PC-3 (cell line): ENCODE measurements at regions not wholly inside any gene's neighbourhood (a gene's known extent, or its start where the extent isn't known, plus 50 kb on each side); places are given as distances from the start of the nearest gene placed in this dataset.

Experiments used
- ATAC-seq: fragments of 200-7000 bp; cut with Tn5 transposase; 2 replicates; pipeline ENCODE4 v1.9.1; 2020; ENCODE audit warnings: mild to moderate bottlenecking, moderate library complexity
- BruUV-seq: library from RNA; stranded (reverse); fragments of 400-500 nt; replicated peaks from 2 replicates; lab custom pipeline; 2021; lab: Mats Ljungman, UMichigan
- CTCF ChIA-PET: fragments of 300-600 bp; sonication (Branson Sonifier 250); formaldehyde crosslinking; loops from one replicate; lab custom pipeline; 2022; ENCODE audit warnings: antibody characterized with exemption; lab: Charles Lee
- POLR2A ChIA-PET: fragments of 300-600 bp; sonication (Branson Sonifier 250); formaldehyde crosslinking; loops from one replicate; lab custom pipeline; 2022; ENCODE audit warnings: antibody characterized with exemption; ENCODE audit not compliant: unreplicated experiment; lab: Charles Lee
- DNase-seq: peaks from one replicate; pipeline ENCODE4 v3.0.0-alpha.2; 2015
- H2AFZ ChIP-seq: fragments of 300-600 bp; sonication (generic); 2 replicates; pipeline ENCODE4 v1.6.0; 2016; ENCODE audit warnings: antibody characterized with exemption, low read length
- H3F3A ChIP-seq: fragments of 300-600 bp; sonication (generic); one replicate; pipeline ENCODE4 v1.6.0; 2017; ENCODE audit warnings: antibody characterized with exemption, low read length, control low read depth, mild to moderate bottlenecking; ENCODE audit not compliant: unreplicated experiment
- H3K27ac ChIP-seq: fragments of 300-600 bp; sonication (generic); 2 replicates; pipeline ENCODE4 v1.5.1; 2016; ENCODE audit warnings: mild to moderate bottlenecking, low read length
- H3K27me3 ChIP-seq: fragments of 300-600 bp; sonication (generic); 2 replicates; pipeline ENCODE4 v1.6.1; 2016; ENCODE audit warnings: low read length, mixed read lengths
- H3K36me3 ChIP-seq: fragments of 300-600 bp; sonication (generic); 2 replicates; pipeline ENCODE4 v1.6.1; 2016; ENCODE audit warnings: low read depth, mixed run types, low read length, mixed read lengths
- H3K4me1 ChIP-seq: fragments of 300-600 bp; sonication (generic); 2 replicates; pipeline ENCODE4 v1.5.1; 2016; ENCODE audit warnings: low read length; ENCODE audit not compliant: insufficient read depth
- H3K4me2 ChIP-seq: fragments of 300-600 bp; sonication (generic); 2 replicates; pipeline ENCODE4 v1.6.0; 2016; ENCODE audit warnings: low read length
- H3K4me3 ChIP-seq: fragments of 300-600 bp; sonication (generic); 2 replicates; pipeline ENCODE4 v1.5.1; 2016; ENCODE audit warnings: mild to moderate bottlenecking, low read length, mixed read lengths
- H3K79me2 ChIP-seq: fragments of 300-600 bp; sonication (generic); 2 replicates; pipeline ENCODE4 v1.6.1; 2017; ENCODE audit warnings: low read length, mixed read lengths
- H3K9ac ChIP-seq: fragments of 300-600 bp; sonication (generic); 2 replicates; pipeline ENCODE4 v1.6.0; 2016; ENCODE audit warnings: mild to moderate bottlenecking, low read length
- H3K9me2 ChIP-seq: fragments of 300-600 bp; sonication (generic); replicated peaks from 2 replicates; pipeline ENCODE4 v1.6.1; 2016; ENCODE audit warnings: mixed run types, low read length, mixed read lengths
- H3K9me3 ChIP-seq: fragments of 300-600 bp; sonication (generic); 2 replicates; pipeline ENCODE4 v1.6.1; 2016; ENCODE audit warnings: low read length, mixed read lengths
- H4K20me1 ChIP-seq: fragments of 300-600 bp; sonication (generic); 2 replicates; pipeline ENCODE4 v1.6.1; 2016; ENCODE audit warnings: low read length, mixed read lengths
- EZH2 ChIP-seq: fragments of 300-600 bp; sonication (generic); IDR thresholded peaks from one replicate; pipeline ENCODE4 v1.6.1; 2017; ENCODE audit warnings: antibody characterized with exemption, mild to moderate bottlenecking, low read length; ENCODE audit not compliant: unreplicated experiment
- EZH2phosphoT487 ChIP-seq: fragments of 300-600 bp; sonication (generic); IDR thresholded peaks from 2 replicates; pipeline ENCODE4 v1.6.1; 2018; ENCODE audit warnings: mild to moderate bottlenecking, antibody characterized with exemption, low read length, borderline replicate concordance
- intact Hi-C: fragments of 100-400 bp; cut with micrococcal nuclease; formaldehyde crosslinking; loops from 2 replicates; pipeline ENCODE4 v1.9.0; 2023
- TF ChIP-seq, protein P1 (sequence below): fragments of 300-600 bp; sonication (generic); conservative IDR thresholded peaks from 2 replicates; pipeline ENCODE4 v1.5.1; 2017; ENCODE audit warnings: antibody characterized with exemption, low read depth, mild to moderate bottlenecking, low read length

DNA sequence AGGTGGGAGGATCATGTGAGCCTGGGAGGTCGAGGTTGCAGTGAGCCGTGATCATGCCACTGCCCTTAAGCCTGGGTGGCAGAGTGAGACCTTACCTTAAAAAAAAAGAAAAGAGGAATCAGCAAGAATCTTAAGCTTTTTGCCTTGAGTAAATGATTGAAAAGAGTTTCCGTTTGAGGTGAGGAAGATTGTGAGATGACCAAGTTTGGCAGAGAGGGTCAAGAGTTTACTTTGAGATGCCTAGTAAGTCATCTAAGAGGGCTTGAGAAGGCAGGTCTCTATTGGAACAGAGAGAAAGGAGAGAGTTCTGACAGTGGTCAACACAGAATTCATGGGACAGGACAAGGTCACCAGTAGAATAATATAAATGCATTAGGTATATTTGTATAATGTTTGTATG lies 572.1 kb downstream of the TLE4 start:
- Histone ChIP-seq H3K9me3 (no peaks in the 10 kb centered on the region), H3K27me3 (no peaks in the 10 kb centered on the region), H3K4me3 (no peak overlapping the region), H3K79me2 (no peaks in the 10 kb centered on the region), H3K4me1 (peaks cover 16% of the 10 kb centered on the region), H3K9ac (no peak overlapping the region), H2AFZ (no peak overlapping the region), H3K27ac (no peak overlapping the region), H3F3A (no peaks in the 10 kb centered on the region), H3K9me2 (no peaks in the 10 kb centered on the region), H3K36me3 (no peaks in the 10 kb centered on the region), H4K20me1 (no peaks in the 10 kb centered on the region), H3K4me2 (no peak overlapping the region)
- BruUV-seq: no TSS peak
- TF ChIP-seq, protein P1, sequence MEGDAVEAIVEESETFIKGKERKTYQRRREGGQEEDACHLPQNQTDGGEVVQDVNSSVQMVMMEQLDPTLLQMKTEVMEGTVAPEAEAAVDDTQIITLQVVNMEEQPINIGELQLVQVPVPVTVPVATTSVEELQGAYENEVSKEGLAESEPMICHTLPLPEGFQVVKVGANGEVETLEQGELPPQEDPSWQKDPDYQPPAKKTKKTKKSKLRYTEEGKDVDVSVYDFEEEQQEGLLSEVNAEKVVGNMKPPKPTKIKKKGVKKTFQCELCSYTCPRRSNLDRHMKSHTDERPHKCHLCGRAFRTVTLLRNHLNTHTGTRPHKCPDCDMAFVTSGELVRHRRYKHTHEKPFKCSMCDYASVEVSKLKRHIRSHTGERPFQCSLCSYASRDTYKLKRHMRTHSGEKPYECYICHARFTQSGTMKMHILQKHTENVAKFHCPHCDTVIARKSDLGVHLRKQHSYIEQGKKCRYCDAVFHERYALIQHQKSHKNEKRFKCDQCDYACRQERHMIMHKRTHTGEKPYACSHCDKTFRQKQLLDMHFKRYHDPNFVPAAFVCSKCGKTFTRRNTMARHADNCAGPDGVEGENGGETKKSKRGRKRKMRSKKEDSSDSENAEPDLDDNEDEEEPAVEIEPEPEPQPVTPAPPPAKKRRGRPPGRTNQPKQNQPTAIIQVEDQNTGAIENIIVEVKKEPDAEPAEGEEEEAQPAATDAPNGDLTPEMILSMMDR: no peak
- TF ChIP-seq EZH2: no peak
- ATAC-seq: no peak
- no peak for DNase-seq
- CTCF ChIA-PET: no interaction called here
- POLR2A ChIA-PET: no interaction called here
- intact Hi-C loops: loop anchor here (10.0 kb wide), 1 partner anchor 569 kb away; the partner anchor contains the start of gene TLE4

DNA sequence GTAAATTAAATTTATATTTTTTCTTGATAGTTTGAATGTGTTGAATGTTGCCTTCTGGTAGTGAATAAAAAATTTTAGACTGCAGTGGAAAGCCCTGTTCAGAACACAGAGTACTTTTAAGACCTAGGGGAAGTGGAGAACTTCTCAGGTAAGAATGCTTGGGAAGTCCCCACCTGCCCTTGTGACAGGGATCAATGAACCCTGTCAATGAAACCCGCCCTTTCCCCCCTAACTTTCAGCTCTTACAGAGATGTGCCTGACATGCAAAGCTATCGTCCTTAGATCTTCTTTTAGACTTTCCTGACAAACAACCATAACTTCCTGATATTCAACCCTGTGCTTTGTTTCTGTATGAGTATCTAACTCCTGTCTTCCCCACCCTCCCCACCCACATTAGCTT lies 562.7 kb downstream of the TLE4 start:
- ATAC-seq: no peak

DNA sequence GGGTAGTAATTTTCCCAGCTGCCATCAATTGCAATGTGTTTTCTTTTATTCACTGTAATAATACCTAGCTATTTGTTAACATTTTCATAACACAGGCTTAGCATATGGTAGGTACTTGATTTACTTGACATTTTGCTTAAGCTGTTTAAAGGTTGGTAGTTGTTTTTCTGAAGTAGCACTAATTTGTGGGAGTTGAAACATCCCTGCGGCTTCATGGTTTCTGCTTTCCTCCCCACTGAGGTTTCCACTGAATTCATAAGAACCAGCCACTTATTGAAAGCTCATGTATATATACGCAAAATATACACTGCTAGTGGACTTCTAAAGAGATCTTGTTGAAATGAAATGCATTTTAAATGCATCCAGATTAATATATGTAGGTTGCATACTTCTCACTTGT lies 559.9 kb downstream of the TLE4 start:
- no TSS peak for BruUV-seq
- Histone ChIP-seq H2AFZ (no peak overlapping the region), H3K27ac (no peak overlapping the region), H3K4me2 (no peak overlapping the region), H3K4me1 (no peaks in the 10 kb centered on the region), H4K20me1 (no peaks in the 10 kb centered on the region), H3K79me2 (no peaks in the 10 kb centered on the region), H3K9ac (no peak overlapping the region), H3K36me3 (no peaks in the 10 kb centered on the region), H3K4me3 (no peak overlapping the region), H3K9me2 (no peaks in the 10 kb centered on the region), H3K9me3 (no peaks in the 10 kb centered on the region), H3F3A (no peaks in the 10 kb centered on the region), H3K27me3 (0 out of 2 replicates have a peak, but pooled peaks cover 3% of the 10 kb centered on the region)
- no peak for DNase-seq
- ChIA-PET CTCF (no interaction called here), POLR2A (no interaction called here)
- TF ChIP-seq, protein P1: no peak
- TF ChIP-seq EZH2 (no peak), EZH2phosphoT487 (no peak)
- ATAC-seq: no peak
- intact Hi-C loops: no loop called here

More for the DNA sequence above, 562.7 kb downstream of the TLE4 start:
- ChIA-PET CTCF (no interaction called here), POLR2A (no interaction called here)
- Histone ChIP-seq H3K4me3 (no peak overlapping the region), H3K9me3 (no peaks in the 10 kb centered on the region), H2AFZ (no peak overlapping the region), H3K9me2 (no peaks in the 10 kb centered on the region), H3K36me3 (no peaks in the 10 kb centered on the region), H3K9ac (no peak overlapping the region), H3F3A (no peaks in the 10 kb centered on the region), H3K4me1 (no peaks in the 10 kb centered on the region), H4K20me1 (no peaks in the 10 kb centered on the region), H3K79me2 (no peaks in the 10 kb centered on the region), H3K27me3 (peaks cover 3% of the 10 kb centered on the region; the same call in 1 of the 2 replicates), H3K27ac (no peak overlapping the region), H3K4me2 (no peak overlapping the region)
- TF ChIP-seq EZH2: no peak
- no peak for TF ChIP-seq EZH2phosphoT487
- TF ChIP-seq, protein P1: no peak
- no peak for DNase-seq
- intact Hi-C loops: no loop called here
- no TSS peak for BruUV-seq
